HepG2 (cell line): ENCODE measurements at regions not wholly inside any gene's neighbourhood (a gene's known extent, or its start where the extent isn't known, plus 50 kb on each side); places are given as distances from the start of the nearest gene placed in this dataset.

Experiments used
- ATAC-seq: fragments of 200-7000 bp; cut with Tn5 transposase; 3 replicates; pipeline ENCODE4 v1.9.1; 2020; ENCODE audit warnings: mild to moderate bottlenecking, moderate library complexity
- BruUV-seq: library from RNA; stranded (reverse); fragments of 400-500 nt; replicated peaks from 2 replicates; lab custom pipeline; 2021; lab: Mats Ljungman, UMichigan
- CTCF ChIA-PET: fragments of 300-600 bp; formaldehyde crosslinking; extraction: SDS; loops from one replicate; lab custom pipeline; 2021; ENCODE audit warnings: low total read pairs, inconsistent platforms, low intra/inter-chr PET ratio; lab: Yijun Ruan, JAX
- POLR2A ChIA-PET: fragments of 350-600 bp; sonication (Branson Sonifier 250); formaldehyde crosslinking; loops from one replicate; lab custom pipeline; 2020; ENCODE audit warnings: antibody characterized with exemption, inconsistent platforms; lab: Yijun Ruan, JAX
- DNase-seq: peaks from one replicate; pipeline ENCODE4 v3.0.0-alpha.2; 2015; ENCODE audit warnings: low spot score
- FAIRE-seq: peaks from 3 replicates; lab custom pipeline; 2011; peaks lifted over from hg19 to GRCh38; lab: Jason Lieb, UNC
- H2AFZ ChIP-seq: one replicate; pipeline ENCODE4 v1.6.1; 2011; ENCODE audit warnings: low read length, inconsistent platforms
- H3K27ac ChIP-seq: fragments of 300-600 bp; 3 replicates; pipeline ENCODE4 v1.8.0; 2011; ENCODE audit warnings: mixed run types, mild to moderate bottlenecking, mixed read lengths, low read length, inconsistent platforms; ENCODE audit not compliant: insufficient read depth; ENCODE audit errors: extremely low read length
- H3K27me3 ChIP-seq, 2 experiments: fragments of 200-600 bp in 1 of 2; 2 replicates in 1 of 2; 3 replicates in 1 of 2; pipeline versions ENCODE4 v1.6.0 to v1.8.0; 2011; ENCODE audit warnings: low read length in 2 of 2, mild to moderate bottlenecking in 2 of 2, moderate library complexity in 2 of 2, inconsistent platforms in 1 of 2; ENCODE audit not compliant: insufficient read depth in 2 of 2, control insufficient read depth in 1 of 2
- H3K36me3 ChIP-seq, 2 experiments: fragments of 200-600 bp in 1 of 2; replicated peaks in 1 of 2; 2 replicates in 1 of 2; 3 replicates in 1 of 2; pipeline versions ENCODE4 v1.5.1 to v1.8.0; 2011; ENCODE audit warnings: low read length in 2 of 2, inconsistent platforms in 1 of 2; ENCODE audit not compliant: insufficient read depth in 2 of 2, control insufficient read depth in 1 of 2
- H3K4me1 ChIP-seq: 2 replicates; pipeline ENCODE4 v1.5.1; 2012; ENCODE audit warnings: low read length, inconsistent platforms; ENCODE audit not compliant: insufficient read depth
- H3K4me2 ChIP-seq: 2 replicates; pipeline ENCODE4 v1.6.0; 2011; ENCODE audit warnings: low read depth, low read length, inconsistent platforms
- H3K4me3 ChIP-seq, 3 experiments: fragments of 200-600 bp in 1 of 3; sonication (generic), shearing (Covaris generic) in 1 of 3; replicated peaks in 1 of 3; 2 replicates each; pipeline ENCODE4 v1.5.1; 2011 to 2016; ENCODE audit warnings: low read length in 3 of 3, inconsistent platforms in 2 of 3, low read depth in 2 of 3, mild to moderate bottlenecking in 2 of 3, control low read depth in 1 of 3, mixed read lengths in 1 of 3; ENCODE audit not compliant: insufficient read depth in 1 of 3
- H3K79me2 ChIP-seq: one replicate; pipeline ENCODE4 v1.6.1; 2011; ENCODE audit warnings: low read length, inconsistent platforms; ENCODE audit not compliant: insufficient read depth
- H3K9ac ChIP-seq: 2 replicates; pipeline ENCODE4 v1.6.0; 2011; ENCODE audit warnings: mild to moderate bottlenecking, low read depth, low read length, inconsistent platforms; ENCODE audit not compliant: insufficient read depth
- H3K9me3 ChIP-seq: 2 replicates; pipeline ENCODE4 v1.5.1; 2012; ENCODE audit warnings: mild to moderate bottlenecking, low read length
- H4K20me1 ChIP-seq: 2 replicates; pipeline ENCODE4 v1.6.0; 2011; ENCODE audit warnings: inconsistent platforms, mild to moderate bottlenecking, low read length, moderate library complexity; ENCODE audit not compliant: insufficient read depth
- ETV5 ChIP-seq: IDR thresholded peaks from 2 replicates; pipeline ENCODE4 v1.6.1; 2018; ENCODE audit warnings: missing biosample characterization, missing genetic modification reagents, inconsistent platforms, borderline replicate concordance
- HCFC1 ChIP-seq: fragments of 150-350 bp; IDR thresholded peaks from 2 replicates; pipeline ENCODE4 v1.6.1; 2014; ENCODE audit warnings: low read depth, low read length
- RBM39 ChIP-seq: fragments of 200-400 bp; formaldehyde crosslinking; IDR thresholded peaks from one replicate; pipeline ENCODE4 v1.6.1; 2018; ENCODE audit warnings: antibody characterized with exemption, mild to moderate bottlenecking, low read depth, low read length; ENCODE audit not compliant: poor library complexity, severe bottlenecking
- SIN3B ChIP-seq: fragments of 150-350 bp; IDR thresholded peaks from 2 replicates; pipeline ENCODE4 v1.6.1; 2014; ENCODE audit warnings: low read length
- SOX5 ChIP-seq: IDR thresholded peaks from 2 replicates; pipeline ENCODE4 v1.6.1; 2016; ENCODE audit warnings: borderline replicate concordance
- ZBTB39 ChIP-seq: sonication (generic); formaldehyde crosslinking; IDR thresholded peaks from 2 replicates; pipeline ENCODE4 v1.5.0; 2020; ENCODE audit warnings: missing genetic modification reagents
- ZNF557 ChIP-seq: sonication (generic); formaldehyde crosslinking; IDR thresholded peaks from 2 replicates; pipeline ENCODE4 v1.4.0; 2020; ENCODE audit warnings: missing genetic modification reagents
- ZNF737 ChIP-seq: sonication (generic); formaldehyde crosslinking; IDR thresholded peaks from 2 replicates; pipeline ENCODE4 v1.5.0; 2020; ENCODE audit warnings: missing genetic modification reagents, mild to moderate bottlenecking, borderline replicate concordance
- ZNF850 ChIP-seq: sonication (generic); formaldehyde crosslinking; conservative IDR thresholded peaks from 2 replicates; pipeline ENCODE4 v1.9.0; 2021; ENCODE audit warnings: mild to moderate bottlenecking, missing genetic modification reagents
- WGBS: methylation state at CpG from one replicate; pipeline ENCODE4 v1.1.6; 2017; ENCODE audit warnings: low lambda C conversion rate; 5-methylcytosine and 5-hydroxymethylcytosine counted together
- in situ Hi-C: cut with HindIII; loops from 2 replicates; pipeline ENCODE4 v1.10.0; 2017; ENCODE audit warnings: low pct_unique_long_range_greater_than_20kb; ENCODE audit not compliant: extremely low pct_ligation_motif_present
- intact Hi-C: fragments of 100-400 bp; cut with micrococcal nuclease; formaldehyde crosslinking; loops from one replicate; pipeline ENCODE4 v1.10.0; 2022; ENCODE audit not compliant: unreplicated experiment

- no peak overlapping the region for H3K27ac ChIP-seq
- H3K4me2 ChIP-seq = no peak overlapping the region
- 0% methylated on average over 1 of the region's 1 CpG for WGBS
- peaks cover 60% of the 10 kb centered on the region for H3K9me3 ChIP-seq
- in situ Hi-C loops (no loop called here), intact Hi-C loops (no loop called here)
- H3K4me3 ChIP-seq = no peak overlapping the region
- ChIA-PET POLR2A (no interaction called here), CTCF (no interaction called here)
- BruUV-seq = no TSS peak
- TF ChIP-seq SIN3B (no peak), ETV5 (CRISPR knock-in tag) (no peak), ZNF850 (CRISPR knock-in tag) (no peak), ZBTB39 (CRISPR knock-in tag) (no peak), ZNF737 (CRISPR knock-in tag) (no peak), RBM39 (no peak), HCFC1 (no peak), SOX5 (CRISPR knock-in tag) (no peak)
- no peaks in the 10 kb centered on the region for H3K27me3 ChIP-seq
- ATAC-seq = no peak
- no peak overlapping the region for H2AFZ ChIP-seq
- H3K9ac ChIP-seq = no peak overlapping the region
- no peaks in the 10 kb centered on the region for H3K4me1 ChIP-seq
- H3K79me2 ChIP-seq = no peaks in the 10 kb centered on the region
- H3K36me3 ChIP-seq = no peaks in the 10 kb centered on the region
- H4K20me1 ChIP-seq = no peaks in the 10 kb centered on the region
- no peak for FAIRE-seq
- no peak for DNase-seq
Measured at GRCh38 chr13:55615081-55615480, 1525.6 kb upstream of the PRR20A start.

GRCh38 chr13:55617241-55617640, 1523.5 kb upstream of the PRR20A start:
- Histone ChIP-seq H3K4me1 (no peaks in the 10 kb centered on the region), H3K4me2 (no peak overlapping the region), H3K79me2 (no peaks in the 10 kb centered on the region), H3K36me3 (no peaks in the 10 kb centered on the region), H3K9me3 (peaks cover 56% of the 10 kb centered on the region), H3K4me3 (no peak overlapping the region), H3K27me3 (no peaks in the 10 kb centered on the region), H4K20me1 (no peaks in the 10 kb centered on the region), H2AFZ (no peak overlapping the region), H3K27ac (no peak overlapping the region), H3K9ac (no peak overlapping the region)
- no TSS peak for BruUV-seq
- intact Hi-C loops (no loop called here), in situ Hi-C loops (no loop called here)
- TF ChIP-seq ZNF557 (CRISPR knock-in tag) = no peak
- DNase-seq (no peak), FAIRE-seq (no peak), ATAC-seq (no peak)
- ChIA-PET CTCF (no interaction called here), POLR2A (no interaction called here)
- WGBS = 14% methylated on average over 3 of the region's 3 CpGs
